Right lobe of liver (tissue), 6 donors: ENCODE measurements at regions not wholly inside any gene's neighbourhood (a gene's known extent, or its start where the extent isn't known, plus 50 kb on each side); places are given as distances from the start of the nearest gene placed in this dataset.

Experiments used
- ATAC-seq, 4 donors: fragments of 200-7000 bp; cut with Tn5 transposase; one replicate each; pipeline ENCODE4 v1.9.1; 2020; ENCODE audit warnings: mild to moderate bottlenecking in 4 of 4, moderate library complexity in 4 of 4
- DNase-seq, 3 donors: peaks; one replicate each; pipeline ENCODE4 v3.0.0-alpha.2; 2020
- H3K27ac ChIP-seq, 3 donors: fragments of 200-600 bp; one replicate each; pipeline ENCODE4 v1.8.0; 2022
- H3K27me3 ChIP-seq, 2 donors: fragments of 200-600 bp; one replicate each; pipeline ENCODE4 v1.8.0; 2022
- H3K36me3 ChIP-seq, 4 donors: fragments of 200-600 bp; sonication (generic) in 1 of 4; one replicate each; pipeline versions ENCODE4 v1.5.1 to v1.8.0; 2017 to 2022; ENCODE audit warnings: control low read depth in 1 of 4
- H3K4me1 ChIP-seq, 4 donors: fragments of 200-600 bp; sonication (generic) in 1 of 4; one replicate each; pipeline versions ENCODE4 v1.5.1 to v1.8.0; 2017 to 2022; ENCODE audit warnings: control low read depth in 1 of 4
- H3K4me3 ChIP-seq, 3 donors: fragments of 200-600 bp; one replicate each; pipeline ENCODE4 v1.8.0; 2022
- H3K9me3 ChIP-seq, 4 donors: fragments of 200-600 bp; sonication (generic) in 1 of 4; one replicate each; pipeline versions ENCODE4 v1.5.1 to v1.8.0; 2017 to 2022; ENCODE audit warnings: control low read depth in 1 of 4
- POLR2A ChIP-seq: fragments of 450-650 bp; IDR thresholded peaks from one replicate; pipeline ENCODE4 v1.6.1; 2017; ENCODE audit warnings: antibody characterized with exemption, mild to moderate bottlenecking
- WGBS: methylation state at CpG from one replicate; pipeline ENCODE4 v1.1.6; 2018; ENCODE audit warnings: low coverage, low lambda C conversion rate; ENCODE audit not compliant: insufficient coverage; ENCODE audit errors: missing lambda C conversion rate; 5-methylcytosine and 5-hydroxymethylcytosine counted together
- intact Hi-C, 2 donors: fragments of 100-400 bp; cut with DNase I; formaldehyde crosslinking; loops; one replicate each; pipeline versions ENCODE4 v1.11.2 to v1.14.1; 2022
- TF ChIP-seq, protein P1 (sequence below), 4 donors: fragments of 200-600 bp in 3 of 4; fragments of 450-650 bp in 1 of 4; IDR thresholded peaks; one replicate each; pipeline versions ENCODE4 v1.5.1 to v1.8.0; 2016 to 2022; ENCODE audit warnings: antibody characterized with exemption in 4 of 4, mild to moderate bottlenecking in 2 of 4
- donor health status: DM: no; HTN: yes; CAD: no.
- donor health status: DM: no; HTN: no; CAD: no.
- donor health status: DM: no; HTN: no; CAD: no.
- donor health status: DM: no; HTN: yes; CAD: no.
- donor health status: DM: no; HTN: yes; CAD: no.

DNA sequence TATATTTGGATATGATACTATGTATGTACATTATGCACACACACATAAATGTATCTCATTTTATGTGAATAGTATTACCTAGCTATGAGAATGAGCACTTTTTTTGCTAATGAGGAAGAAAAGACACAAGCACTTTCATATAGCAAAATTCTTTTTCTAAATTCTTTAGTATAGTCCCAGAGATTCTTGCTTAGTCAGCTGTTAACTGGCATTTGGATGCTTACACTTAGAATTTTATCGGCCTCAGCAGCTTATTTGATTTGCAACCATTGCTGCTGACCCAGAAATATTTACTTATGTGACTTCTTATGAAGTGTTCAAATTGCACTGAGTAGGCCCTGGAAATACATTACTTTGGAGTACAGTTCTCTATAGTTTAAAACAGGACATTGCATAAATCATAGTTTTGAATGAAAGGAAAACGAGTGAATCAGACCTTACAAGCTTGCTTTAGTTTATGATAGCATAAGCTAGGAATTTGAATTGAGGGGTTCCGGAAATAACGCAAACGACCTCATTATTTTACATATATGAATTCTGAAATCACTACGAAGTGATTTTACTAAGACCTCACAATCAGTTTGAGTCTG lies 653.9 kb upstream of the NEGR1 start:
- intact Hi-C loops, result no loop called here
- Histone ChIP-seq H3K27ac (no peak overlapping the region), H3K4me1 (no peaks in the 10 kb centered on the region), H3K36me3 (no peaks in the 10 kb centered on the region), H3K4me3 (no peak overlapping the region), H3K27me3 (no peaks in the 10 kb centered on the region), H3K9me3 (no peaks in the 10 kb centered on the region)
- TF ChIP-seq POLR2A, result no peak
- TF ChIP-seq, protein P1, sequence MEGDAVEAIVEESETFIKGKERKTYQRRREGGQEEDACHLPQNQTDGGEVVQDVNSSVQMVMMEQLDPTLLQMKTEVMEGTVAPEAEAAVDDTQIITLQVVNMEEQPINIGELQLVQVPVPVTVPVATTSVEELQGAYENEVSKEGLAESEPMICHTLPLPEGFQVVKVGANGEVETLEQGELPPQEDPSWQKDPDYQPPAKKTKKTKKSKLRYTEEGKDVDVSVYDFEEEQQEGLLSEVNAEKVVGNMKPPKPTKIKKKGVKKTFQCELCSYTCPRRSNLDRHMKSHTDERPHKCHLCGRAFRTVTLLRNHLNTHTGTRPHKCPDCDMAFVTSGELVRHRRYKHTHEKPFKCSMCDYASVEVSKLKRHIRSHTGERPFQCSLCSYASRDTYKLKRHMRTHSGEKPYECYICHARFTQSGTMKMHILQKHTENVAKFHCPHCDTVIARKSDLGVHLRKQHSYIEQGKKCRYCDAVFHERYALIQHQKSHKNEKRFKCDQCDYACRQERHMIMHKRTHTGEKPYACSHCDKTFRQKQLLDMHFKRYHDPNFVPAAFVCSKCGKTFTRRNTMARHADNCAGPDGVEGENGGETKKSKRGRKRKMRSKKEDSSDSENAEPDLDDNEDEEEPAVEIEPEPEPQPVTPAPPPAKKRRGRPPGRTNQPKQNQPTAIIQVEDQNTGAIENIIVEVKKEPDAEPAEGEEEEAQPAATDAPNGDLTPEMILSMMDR (IDR thresholded peaks at IDR 0.05), result no peak
- ATAC-seq, result no peak
- no peak for DNase-seq
- 48% methylated on average over 6 of the region's 6 CpGs for WGBS

DNA sequence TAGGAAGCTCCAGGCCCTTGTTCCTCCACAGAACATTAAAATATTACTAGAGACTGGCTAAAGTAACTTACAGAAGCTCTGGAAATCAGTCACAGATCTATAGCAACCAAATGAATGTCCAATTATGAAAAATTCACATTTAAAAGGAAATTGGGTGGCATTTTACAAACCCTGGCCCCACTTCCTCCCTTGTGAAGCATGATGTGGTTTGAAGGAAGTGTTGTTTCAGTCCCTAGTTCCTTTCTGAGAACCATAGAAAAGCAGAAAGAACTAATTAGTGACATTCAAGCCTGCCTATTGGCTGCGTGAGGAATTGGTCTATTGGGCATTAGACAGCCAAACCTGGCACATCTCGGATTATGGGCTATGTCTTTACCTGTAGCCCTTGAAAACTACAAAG lies 649.7 kb upstream of the NEGR1 start:
- Histone ChIP-seq H3K9me3 (no peaks in the 10 kb centered on the region), H3K27ac (no peak overlapping the region), H3K4me3 (no peak overlapping the region), H3K4me1 (no peaks in the 10 kb centered on the region), H3K27me3 (no peaks in the 10 kb centered on the region), H3K36me3 (no peaks in the 10 kb centered on the region)
- 23% methylated on average over 2 of the region's 2 CpGs for WGBS
- no peak for DNase-seq
- intact Hi-C loops, result no loop called here
- TF ChIP-seq, protein P1 (IDR thresholded peaks at IDR 0.05), result no peak
- no peak for TF ChIP-seq POLR2A
- no peak for ATAC-seq

DNA sequence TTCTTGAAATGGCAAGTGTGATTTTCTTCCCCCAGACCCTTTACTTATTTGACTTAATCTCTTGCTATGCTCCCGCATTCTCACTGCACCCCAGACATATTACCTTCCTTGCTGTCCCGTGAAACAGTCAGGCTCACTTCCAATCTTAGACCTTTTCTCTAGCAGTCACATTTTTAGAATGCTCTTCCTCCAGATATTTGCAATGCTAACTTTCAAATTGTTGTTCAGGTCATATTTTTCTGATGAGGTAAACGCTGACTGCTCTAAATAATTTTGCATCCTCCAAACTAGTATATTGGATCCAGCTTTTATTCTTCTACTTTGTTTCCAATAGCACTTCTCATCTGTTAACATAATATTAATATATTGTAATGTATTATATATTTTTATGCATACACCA lies 648.2 kb upstream of the NEGR1 start:
- Histone ChIP-seq H3K9me3 (no peaks in the 10 kb centered on the region), H3K36me3 (no peaks in the 10 kb centered on the region), H3K4me3 (no peak overlapping the region), H3K27me3 (no peaks in the 10 kb centered on the region), H3K4me1 (no peaks in the 10 kb centered on the region), H3K27ac (no peak overlapping the region)
- WGBS, result 50% methylated on average over 3 of the region's 3 CpGs
- no peak for DNase-seq
- intact Hi-C loops, result no loop called here
- ATAC-seq, result no peak
- no peak for TF ChIP-seq POLR2A
- TF ChIP-seq, protein P1 (IDR thresholded peaks at IDR 0.05), result no peak

DNA sequence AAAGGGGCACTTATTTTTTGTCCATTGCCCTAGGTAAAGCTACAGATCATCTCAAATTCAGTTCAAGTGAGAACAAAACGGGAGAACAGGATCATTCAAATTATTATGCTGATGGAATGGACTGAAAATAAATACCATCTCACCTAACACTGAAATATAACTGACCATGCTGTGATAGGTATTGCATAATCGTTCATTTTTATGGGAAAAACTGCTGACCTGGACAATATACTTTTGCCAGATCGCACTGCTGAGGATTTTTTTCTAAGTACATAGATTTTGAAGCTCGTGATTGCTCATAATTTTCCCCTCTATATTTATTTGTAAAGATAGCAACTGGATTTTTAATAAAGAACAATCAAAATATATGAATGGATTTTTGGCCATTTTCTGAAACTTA lies 636.6 kb upstream of the NEGR1 start:
- Histone ChIP-seq H3K27ac (no peak overlapping the region), H3K36me3 (no peaks in the 10 kb centered on the region), H3K27me3 (no peaks in the 10 kb centered on the region), H3K4me3 (no peak overlapping the region), H3K4me1 (no peaks in the 10 kb centered on the region), H3K9me3 (no peaks in the 10 kb centered on the region)
- intact Hi-C loops, result no loop called here
- TF ChIP-seq, protein P1 (IDR thresholded peaks at IDR 0.05), result no peak
- no peak for TF ChIP-seq POLR2A
- ATAC-seq (no peak), DNase-seq (no peak)
- WGBS, result 21% methylated on average over 4 of the region's 4 CpGs

DNA sequence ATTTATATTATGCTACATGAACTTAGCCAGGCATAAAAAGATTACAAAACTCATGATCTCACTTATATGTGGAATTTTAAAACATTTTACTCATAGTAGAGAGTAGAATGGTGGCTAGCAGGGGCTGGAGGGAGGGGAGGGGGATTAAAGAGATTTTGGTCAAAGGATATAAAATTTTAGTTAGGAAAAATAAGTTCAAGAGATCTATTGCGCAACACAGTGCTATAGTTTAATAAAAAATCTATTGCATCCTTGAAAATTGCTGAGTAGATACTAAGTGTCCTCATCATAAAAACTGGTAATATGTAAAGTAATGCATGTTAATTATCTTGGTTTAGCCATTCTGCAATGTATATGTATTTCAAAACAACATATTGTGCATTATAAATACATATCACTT lies 635.6 kb upstream of the NEGR1 start:
- intact Hi-C loops, result no loop called here
- 55% methylated on average over 1 of the region's 1 CpG for WGBS
- TF ChIP-seq, protein P1 (IDR thresholded peaks at IDR 0.05), result no peak
- TF ChIP-seq POLR2A, result no peak

More for the DNA sequence above, 635.6 kb upstream of the NEGR1 start:
- Histone ChIP-seq H3K4me3 (no peak overlapping the region), H3K27me3 (no peaks in the 10 kb centered on the region), H3K36me3 (no peaks in the 10 kb centered on the region), H3K4me1 (no peaks in the 10 kb centered on the region), H3K27ac (no peak overlapping the region), H3K9me3 (no peaks in the 10 kb centered on the region)
- no peak for ATAC-seq
- DNase-seq, result no peak
